IPS-15b (cell line): ENCODE measurements at regions not wholly inside any gene's neighbourhood (a gene's known extent, or its start where the extent isn't known, plus 50 kb on each side); places are given as distances from the start of the nearest gene placed in this dataset.

ENCODE experiments used
- H3K27me3 ChIP-seq: one replicate; pipeline ENCODE4 v1.6.1; 2013; ENCODE audit warnings: low read length; ENCODE audit not compliant: control insufficient read depth, insufficient read depth
- H3K36me3 ChIP-seq: one replicate; pipeline ENCODE4 v1.6.1; 2013; ENCODE audit warnings: low read length; ENCODE audit not compliant: control insufficient read depth, insufficient read depth
- H3K4me1 ChIP-seq: one replicate; pipeline ENCODE4 v1.6.1; 2013; ENCODE audit warnings: mild to moderate bottlenecking, low read length; ENCODE audit not compliant: control insufficient read depth, insufficient read depth
- H3K4me3 ChIP-seq: one replicate; pipeline ENCODE4 v1.5.1; 2013; ENCODE audit warnings: low read depth, low read length
- H3K9ac ChIP-seq: one replicate; pipeline ENCODE4 v1.6.1; 2013; ENCODE audit warnings: low read depth, mild to moderate bottlenecking, low read length
- H3K9me3 ChIP-seq: one replicate; pipeline ENCODE4 v1.6.1; 2013; ENCODE audit warnings: mild to moderate bottlenecking, low read length; ENCODE audit not compliant: control insufficient read depth, insufficient read depth

DNA sequence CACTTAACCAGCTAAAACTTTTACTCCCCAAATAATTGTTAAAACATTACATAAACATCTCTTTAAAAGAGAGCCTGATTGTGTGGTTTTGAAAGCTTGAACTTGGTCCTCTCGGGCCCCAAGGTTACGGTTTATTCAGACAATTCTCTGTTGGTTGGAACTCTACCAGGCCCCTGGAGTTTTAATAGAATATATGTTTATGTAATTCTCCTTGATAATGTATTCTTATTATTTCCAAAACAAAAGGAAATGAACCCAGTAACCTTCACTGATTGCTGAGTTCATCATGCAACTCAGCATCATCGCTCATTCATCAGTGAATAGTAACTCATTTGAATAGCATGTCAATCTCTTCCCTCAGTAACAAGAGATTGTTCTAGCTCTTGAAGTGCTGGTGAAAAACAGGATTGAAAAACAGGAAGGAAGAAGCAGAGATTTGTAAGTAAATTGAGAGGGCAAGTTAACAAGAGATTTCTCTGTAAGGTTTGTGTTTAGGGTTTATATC is 464.5 kb upstream of the MARCKS start:
- no peaks in the 10 kb centered on the region for H3K36me3 ChIP-seq
- no peaks in the 10 kb centered on the region for H3K4me1 ChIP-seq
- H3K4me3 ChIP-seq, result no peak overlapping the region
- H3K9me3 ChIP-seq, result no peaks in the 10 kb centered on the region
- H3K27me3 ChIP-seq, result no peaks in the 10 kb centered on the region
- H3K9ac ChIP-seq, result no peak overlapping the region

DNA sequence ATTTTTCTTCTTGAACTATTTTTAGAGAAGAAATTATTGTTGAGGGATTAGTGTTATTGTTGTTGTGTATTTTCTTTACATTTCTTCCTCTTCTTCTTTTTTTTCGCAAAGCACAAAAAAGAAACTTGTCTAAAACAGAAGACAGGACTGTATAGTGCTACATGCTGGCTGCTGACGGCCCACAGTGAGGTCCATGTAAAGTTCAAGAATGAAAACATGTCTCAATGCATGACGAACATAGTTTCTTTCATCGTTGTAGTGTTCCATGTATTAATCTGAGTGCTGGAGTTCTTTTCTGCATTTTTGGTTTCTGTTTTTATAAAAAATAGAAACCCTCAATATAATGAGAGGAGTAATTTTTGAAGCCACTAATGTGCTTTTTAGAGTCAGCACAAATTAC is 462.9 kb upstream of the MARCKS start:
- H3K4me1 ChIP-seq, result no peaks in the 10 kb centered on the region
- H3K27me3 ChIP-seq, result no peaks in the 10 kb centered on the region
- no peak overlapping the region for H3K4me3 ChIP-seq
- H3K9ac ChIP-seq, result no peak overlapping the region
- H3K36me3 ChIP-seq, result no peaks in the 10 kb centered on the region
- no peaks in the 10 kb centered on the region for H3K9me3 ChIP-seq

DNA sequence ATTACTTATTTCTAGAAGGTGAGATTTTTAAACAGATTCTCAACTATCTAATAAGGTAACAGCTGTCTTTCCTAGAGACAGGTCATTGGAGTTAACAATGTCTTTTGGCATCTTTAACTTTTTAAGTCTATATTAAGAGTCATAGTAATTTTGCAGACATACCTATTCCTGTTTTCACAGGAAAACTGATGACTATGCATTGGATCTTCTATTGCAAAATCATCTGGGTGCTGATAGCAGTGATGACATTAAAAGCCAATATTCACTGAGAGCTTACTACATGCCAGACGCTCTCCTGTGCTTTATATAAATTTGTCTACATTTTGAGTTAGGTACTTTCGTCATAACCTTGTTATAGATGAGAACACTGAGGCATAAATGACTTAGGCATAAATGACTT is 462.4 kb upstream of the MARCKS start:
- Histone ChIP-seq H3K36me3 (no peaks in the 10 kb centered on the region), H3K9me3 (no peaks in the 10 kb centered on the region), H3K9ac (no peak overlapping the region), H3K4me1 (no peaks in the 10 kb centered on the region), H3K27me3 (no peaks in the 10 kb centered on the region), H3K4me3 (no peak overlapping the region)

DNA sequence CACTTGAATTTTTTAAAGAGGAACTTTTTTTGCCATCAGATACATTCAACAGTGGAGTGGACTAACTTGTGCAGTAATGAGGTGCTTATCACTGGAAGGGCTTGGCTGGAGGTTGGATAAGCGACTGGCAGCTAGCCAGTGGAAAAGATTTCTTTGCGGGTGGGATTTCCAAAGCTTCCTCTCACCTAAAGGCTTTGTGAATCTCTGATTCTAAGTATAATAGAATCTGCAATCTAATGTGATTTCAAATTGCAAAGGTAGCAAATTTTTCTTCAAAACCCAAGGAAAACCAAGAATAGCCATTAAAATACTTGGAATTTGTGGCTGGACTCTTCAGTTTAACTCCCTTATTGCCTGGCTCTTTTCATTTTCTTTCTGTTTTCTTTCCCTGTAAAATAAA is 460.4 kb upstream of the MARCKS start:
- Histone ChIP-seq H3K4me3 (no peak overlapping the region), H3K36me3 (no peaks in the 10 kb centered on the region), H3K9ac (no peak overlapping the region), H3K4me1 (no peaks in the 10 kb centered on the region), H3K27me3 (no peaks in the 10 kb centered on the region), H3K9me3 (no peaks in the 10 kb centered on the region)

DNA sequence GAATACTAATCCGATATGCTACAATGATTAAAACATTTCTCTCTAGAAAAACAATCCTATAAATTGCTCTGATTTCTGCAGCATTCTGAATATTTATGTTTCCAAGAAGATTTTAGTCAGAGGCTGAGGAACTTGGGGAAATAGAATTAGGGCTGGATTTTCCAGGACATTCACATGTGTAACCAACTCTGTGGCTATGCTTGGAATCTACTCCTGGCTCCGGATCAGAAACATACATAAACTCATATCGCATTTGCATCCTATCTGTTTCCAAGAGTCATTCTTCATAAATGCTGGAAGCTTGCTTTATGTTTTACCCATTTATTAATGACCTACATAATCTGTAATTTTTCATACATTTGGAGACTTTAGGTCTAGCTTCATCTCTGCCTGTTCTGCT is 459.9 kb upstream of the MARCKS start:
- H3K36me3 ChIP-seq, result no peaks in the 10 kb centered on the region
- no peak overlapping the region for H3K9ac ChIP-seq
- no peaks in the 10 kb centered on the region for H3K4me1 ChIP-seq
- H3K4me3 ChIP-seq, result no peak overlapping the region
- no peaks in the 10 kb centered on the region for H3K9me3 ChIP-seq
- no peaks in the 10 kb centered on the region for H3K27me3 ChIP-seq

DNA sequence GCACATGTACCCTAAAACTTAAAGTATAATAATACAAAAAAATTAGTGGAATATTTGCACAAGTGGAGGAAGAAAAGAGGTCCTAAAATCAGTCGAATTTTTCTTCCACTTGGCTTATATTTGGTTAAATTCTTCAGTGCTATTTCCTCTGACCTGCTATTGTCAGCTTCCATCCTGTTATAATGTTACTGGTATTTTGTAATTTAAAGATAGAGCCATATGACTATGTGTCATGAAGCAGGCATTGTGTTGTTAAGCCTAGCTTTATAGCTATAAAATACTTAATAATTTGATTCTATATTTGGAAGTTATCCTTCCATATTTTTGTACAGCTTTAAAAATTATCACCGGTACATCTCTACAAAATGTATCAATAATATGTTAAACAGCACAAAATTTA is 455.9 kb upstream of the MARCKS start:
- no peaks in the 10 kb centered on the region for H3K9me3 ChIP-seq
- H3K36me3 ChIP-seq, result no peaks in the 10 kb centered on the region
- no peak overlapping the region for H3K9ac ChIP-seq
- no peaks in the 10 kb centered on the region for H3K4me1 ChIP-seq
- no peak overlapping the region for H3K4me3 ChIP-seq
- H3K27me3 ChIP-seq, result no peaks in the 10 kb centered on the region

DNA sequence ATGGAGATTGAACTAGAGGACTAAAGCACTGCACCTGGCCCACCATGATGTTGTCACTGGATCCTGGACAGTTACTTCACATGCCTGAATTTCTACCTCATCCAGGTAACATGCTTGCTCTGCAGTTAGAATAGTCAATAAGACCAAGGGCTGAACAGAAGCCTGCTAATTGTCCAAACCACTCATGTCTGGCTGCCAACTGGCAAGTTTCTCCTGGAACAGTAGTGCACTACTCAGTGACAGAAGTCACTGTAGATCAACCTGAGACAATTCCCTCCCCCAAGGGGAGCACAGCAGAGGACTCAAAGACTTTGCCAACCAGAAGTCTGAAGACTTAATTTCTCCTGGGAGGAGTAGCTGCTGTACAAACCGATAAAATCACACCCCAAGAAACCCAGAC is 454.6 kb upstream of the MARCKS start:
- H3K4me1 ChIP-seq, result no peaks in the 10 kb centered on the region
- no peak overlapping the region for H3K9ac ChIP-seq

DNA sequence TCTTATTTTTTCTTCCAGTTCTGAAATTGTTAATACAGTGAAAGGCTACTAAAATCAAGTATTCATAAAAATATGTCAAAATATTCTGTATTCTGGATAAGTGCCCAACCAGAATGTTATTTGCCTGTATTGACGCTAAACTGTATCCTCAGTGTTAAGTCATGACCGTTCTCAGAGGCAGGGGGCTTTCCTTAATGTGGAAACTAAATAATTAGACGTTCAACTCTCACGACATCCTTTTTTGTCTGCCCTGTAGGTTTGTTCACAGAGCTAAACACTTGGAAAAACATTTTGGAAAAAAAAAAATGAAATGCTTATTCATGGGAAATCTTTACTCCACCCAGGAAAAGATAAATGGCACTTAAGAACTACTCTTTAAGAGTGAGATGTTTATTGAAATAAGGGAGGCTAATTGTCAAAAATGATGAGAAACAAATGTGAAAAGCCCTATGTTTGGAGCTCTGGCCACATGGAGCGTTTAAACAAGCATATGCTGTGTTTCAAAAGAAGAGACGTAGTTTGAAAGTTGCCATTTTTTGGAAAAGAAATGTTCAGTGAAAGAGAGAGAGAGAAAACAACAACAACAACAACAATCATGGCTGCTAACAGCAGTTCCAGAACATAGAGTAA is 453.1 kb upstream of the MARCKS start:
- no peaks in the 10 kb centered on the region for H3K4me1 ChIP-seq
- H3K36me3 ChIP-seq, result no peaks in the 10 kb centered on the region
- H3K9ac ChIP-seq, result no peak overlapping the region
- H3K4me3 ChIP-seq, result no peak overlapping the region
- H3K9me3 ChIP-seq, result no peaks in the 10 kb centered on the region
- H3K27me3 ChIP-seq, result no peaks in the 10 kb centered on the region

More for the DNA sequence above, 454.6 kb upstream of the MARCKS start:
- H3K36me3 ChIP-seq, result no peaks in the 10 kb centered on the region
- H3K4me3 ChIP-seq, result no peak overlapping the region
- no peaks in the 10 kb centered on the region for H3K9me3 ChIP-seq
- H3K27me3 ChIP-seq, result no peaks in the 10 kb centered on the region

DNA sequence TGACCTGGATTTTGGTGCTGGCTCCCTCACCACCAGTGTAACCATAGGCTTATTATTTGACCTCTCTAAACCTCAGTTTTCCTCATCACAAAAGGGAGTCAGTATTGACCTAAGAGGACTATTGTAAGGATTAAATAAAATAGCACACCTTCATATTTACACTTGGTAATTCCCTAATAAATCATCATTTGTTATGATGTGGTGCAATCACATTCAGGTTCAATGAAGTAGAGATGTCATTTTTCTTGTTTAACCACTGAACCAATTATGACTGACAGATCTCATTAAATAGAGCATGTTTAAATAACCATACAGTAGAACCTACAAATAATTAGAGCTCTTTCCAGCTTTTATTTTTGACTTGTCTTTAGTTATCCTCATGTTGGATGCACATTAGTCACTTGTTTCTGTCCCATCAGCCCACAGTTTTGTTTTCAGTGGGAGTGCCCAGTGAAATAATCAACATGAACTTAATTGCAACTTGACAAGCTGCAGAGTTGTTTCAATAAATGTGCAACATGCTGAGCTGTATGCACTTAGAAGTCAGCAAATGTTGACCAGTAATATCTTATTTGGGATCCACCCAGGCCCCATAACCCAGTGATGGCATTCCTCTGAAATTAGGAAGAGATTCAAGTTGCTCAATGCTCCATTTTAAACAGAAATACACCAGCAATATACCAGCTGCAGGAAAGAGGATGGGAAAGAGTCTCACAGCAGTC is 451.7 kb upstream of the MARCKS start:
- Histone ChIP-seq H3K4me1 (no peaks in the 10 kb centered on the region), H3K36me3 (no peaks in the 10 kb centered on the region), H3K4me3 (no peak overlapping the region), H3K9ac (no peak overlapping the region), H3K27me3 (no peaks in the 10 kb centered on the region), H3K9me3 (no peaks in the 10 kb centered on the region)

DNA sequence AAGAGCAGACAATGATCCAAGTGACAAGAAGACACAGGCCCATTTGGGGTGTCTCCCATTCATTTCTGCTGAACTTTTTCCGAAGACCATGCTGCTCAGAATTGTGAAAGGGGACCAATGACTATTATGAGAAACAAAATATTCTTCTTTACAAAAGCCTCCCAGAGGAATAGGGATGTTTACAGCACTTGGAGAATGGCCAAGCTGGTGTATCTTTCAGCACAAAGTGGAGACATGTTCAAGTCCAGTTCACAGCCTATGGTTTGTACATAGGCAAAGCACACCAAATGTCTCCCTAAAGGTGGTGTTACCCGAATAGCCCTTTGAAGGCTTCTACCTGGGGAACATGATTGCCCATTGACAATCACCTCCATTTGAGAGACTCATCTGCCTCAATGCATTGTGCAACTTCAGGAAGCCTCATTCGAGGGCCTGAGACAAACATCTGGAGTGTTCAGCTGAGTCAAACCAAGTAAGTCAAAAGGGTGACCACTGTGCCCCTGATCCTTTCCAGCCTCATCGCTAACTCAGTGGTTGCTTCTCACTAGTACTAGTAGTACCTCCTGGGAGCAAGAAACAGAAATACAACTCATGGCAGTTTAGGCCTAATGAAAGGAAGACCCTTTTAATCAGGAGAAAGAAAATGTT is 451.0 kb upstream of the MARCKS start:
- Histone ChIP-seq H3K27me3 (no peaks in the 10 kb centered on the region), H3K4me1 (no peaks in the 10 kb centered on the region), H3K36me3 (no peaks in the 10 kb centered on the region), H3K9me3 (no peaks in the 10 kb centered on the region), H3K9ac (no peak overlapping the region), H3K4me3 (no peak overlapping the region)

DNA sequence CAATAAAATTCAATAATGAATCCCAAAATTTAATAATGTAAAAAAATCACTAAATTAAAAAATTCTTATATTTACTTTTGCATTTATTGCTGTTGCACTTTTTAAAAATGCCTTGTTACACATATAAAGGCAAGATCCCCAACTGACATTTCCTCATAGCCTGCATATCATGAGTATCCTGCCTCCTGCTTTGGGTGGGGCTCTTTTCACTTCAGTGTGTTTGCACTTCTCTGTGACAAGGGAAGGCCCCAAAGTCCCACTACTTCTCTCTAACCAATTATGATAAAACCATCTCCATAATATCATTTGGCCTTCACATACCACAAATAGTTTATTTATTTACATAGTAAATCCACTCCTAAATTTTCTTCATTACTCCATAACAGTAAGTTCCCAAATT is 446.1 kb upstream of the MARCKS start:
- Histone ChIP-seq H3K27me3 (no peaks in the 10 kb centered on the region), H3K9ac (no peak overlapping the region), H3K4me1 (no peaks in the 10 kb centered on the region), H3K4me3 (no peak overlapping the region), H3K9me3 (no peaks in the 10 kb centered on the region), H3K36me3 (no peaks in the 10 kb centered on the region)
